HL-60/S4 treated with retinoic acid at 250 ng/mL for 4 days and 3 days (cell line): ENCODE measurements at regions not wholly inside any gene's neighbourhood (a gene's known extent, or its start where the extent isn't known, plus 50 kb on each side); places are given as distances from the start of the nearest gene placed in this dataset.

ENCODE experiments used
- in situ Hi-C: fragments of 300-500 bp; cut with MboI; formaldehyde crosslinking; loops from 2 replicates; pipeline ENCODE4 v1.7.0; 2022; ENCODE audit warnings: low sequenced_read_pairs

DNA sequence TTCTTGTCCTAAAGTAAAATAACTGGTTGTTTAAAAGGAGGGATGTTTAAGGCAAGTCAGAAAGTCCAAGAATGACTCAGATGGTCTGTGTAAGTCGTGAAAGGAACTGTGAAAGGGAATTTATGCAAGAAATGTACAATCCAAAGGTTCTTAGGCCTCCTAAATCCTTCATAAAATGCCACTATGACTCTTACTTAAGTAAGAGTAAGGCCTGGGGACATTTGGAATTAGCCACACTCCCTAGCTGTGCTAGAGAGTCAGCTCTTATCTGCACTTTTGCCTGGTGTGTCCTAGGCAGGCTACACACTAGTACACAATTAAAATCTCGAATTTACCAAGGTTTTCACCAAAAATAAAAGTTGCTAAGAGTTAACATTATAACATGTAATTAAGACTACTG is 686.9 kb downstream of the UQCRFS1 start:
- in situ Hi-C loops: no loop called here

DNA sequence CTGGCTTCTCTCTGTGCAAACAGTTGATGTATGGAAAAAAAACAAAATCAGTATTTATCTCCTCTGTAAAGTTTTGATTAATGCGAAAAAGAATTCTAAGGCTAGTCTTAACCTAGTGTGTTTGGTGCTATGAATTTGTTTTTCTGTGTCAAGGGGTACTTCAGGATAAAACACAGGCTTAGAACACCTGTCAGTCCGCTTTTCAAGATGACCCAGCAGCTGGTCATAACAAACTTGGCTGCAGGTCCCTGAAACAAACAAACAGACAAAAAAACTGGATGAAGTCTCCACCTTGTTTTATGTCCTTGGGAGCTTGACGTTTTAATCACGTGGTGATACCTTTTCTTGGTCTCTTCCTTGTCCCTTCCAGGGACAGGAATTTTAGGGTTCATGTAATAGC is 689.3 kb downstream of the UQCRFS1 start:
- in situ Hi-C loops: no loop called here

DNA sequence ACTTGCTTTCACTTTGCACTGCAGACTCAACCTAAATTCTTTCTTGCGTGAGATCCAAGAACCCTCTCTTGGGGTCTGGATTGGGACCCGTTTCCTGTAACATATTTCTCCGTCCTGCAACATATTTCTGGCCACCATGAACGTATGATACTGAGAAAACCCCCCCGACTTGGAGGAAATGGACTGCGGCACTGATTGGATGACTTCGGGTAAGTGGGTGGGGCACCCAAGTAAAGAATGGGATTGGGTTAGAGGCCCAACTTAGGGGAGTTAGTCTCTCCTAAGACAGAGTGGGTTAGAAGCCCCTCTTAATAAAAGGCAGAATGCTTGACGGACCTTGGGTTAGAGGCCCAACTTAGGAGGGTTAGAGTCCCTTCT is 690.4 kb downstream of the UQCRFS1 start:
- in situ Hi-C loops: no loop called here

DNA sequence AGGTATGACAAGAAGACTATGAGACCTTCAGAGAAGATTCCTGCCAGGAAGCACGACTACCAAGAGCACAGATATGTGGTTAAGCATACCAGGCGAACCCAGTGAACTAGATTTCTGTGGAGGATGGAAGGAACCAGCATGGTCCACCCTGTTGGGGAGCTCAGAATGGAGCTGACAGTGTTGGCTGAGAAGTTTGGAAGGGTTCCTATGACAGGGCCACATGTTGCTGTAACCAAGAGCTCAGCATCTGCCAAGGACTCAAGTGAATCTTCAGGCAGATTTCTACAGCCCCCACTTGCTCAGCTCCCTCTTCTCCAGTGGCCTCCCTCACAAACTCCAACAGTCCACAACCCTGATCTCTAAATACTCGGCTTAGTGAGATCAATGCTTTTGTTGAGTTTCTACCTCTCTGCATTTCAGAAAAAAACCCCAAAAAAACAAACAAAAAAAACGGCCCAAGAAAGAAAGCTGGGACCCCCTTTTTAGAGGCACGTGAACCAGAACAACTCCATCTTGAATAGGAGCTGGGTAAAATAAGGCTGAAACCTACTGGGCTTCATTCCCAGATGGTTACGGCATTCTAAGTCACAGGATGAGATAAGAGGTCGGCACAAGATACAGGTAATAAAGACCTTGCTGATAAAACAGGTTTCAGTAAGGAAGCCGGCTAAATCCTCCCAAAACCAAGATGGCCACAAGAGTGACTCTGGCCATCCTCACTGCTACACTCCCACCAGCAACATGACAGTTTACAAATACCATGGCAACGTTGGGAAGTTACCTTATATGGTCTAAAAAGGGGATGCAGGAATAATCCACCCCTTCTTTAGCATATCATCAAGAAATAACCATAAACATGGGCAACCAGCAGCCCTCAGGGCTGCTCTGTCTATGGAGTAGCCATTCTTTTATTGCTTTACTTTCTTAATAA is 691.1 kb downstream of the UQCRFS1 start:
- in situ Hi-C loops: no loop called here

- in situ Hi-C loops: no loop called here
Measured at GRCh38 chr19:28520998-28521568, 691.9 kb downstream of the UQCRFS1 start.

- in situ Hi-C loops: no loop called here
Measured at GRCh38 chr19:28519952-28520861, 692.7 kb downstream of the UQCRFS1 start.

DNA sequence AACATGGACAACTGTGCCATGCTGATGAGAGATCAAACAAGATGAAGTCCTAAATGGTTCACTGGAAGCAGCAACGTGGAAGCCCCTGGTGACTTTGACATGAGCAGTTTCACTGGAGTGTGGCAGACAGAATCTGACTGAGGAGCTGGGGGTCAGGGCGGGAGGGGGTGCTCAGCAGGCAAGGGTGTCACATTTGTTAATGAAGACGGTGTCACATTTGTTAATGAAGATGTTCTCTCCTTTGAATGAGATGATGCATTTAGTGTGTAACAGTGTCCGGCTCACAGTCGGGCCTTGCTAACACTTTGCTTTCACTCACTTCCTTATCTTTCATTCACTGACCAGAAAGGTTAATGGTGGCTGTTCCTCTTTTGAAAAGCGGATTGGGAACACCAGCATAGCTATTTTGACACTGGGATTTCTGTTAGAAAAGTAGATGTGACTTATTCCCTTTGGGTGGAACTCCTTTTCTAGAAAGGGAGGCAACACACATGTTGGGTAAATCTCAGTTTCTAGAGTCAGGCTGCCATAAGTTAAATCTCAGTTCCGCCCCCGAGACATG is 693.7 kb downstream of the UQCRFS1 start:
- in situ Hi-C loops: no loop called here

GRCh38 chr19:28516415-28516872 is 696.5 kb downstream of the UQCRFS1 start:
- in situ Hi-C loops: no loop called here

DNA sequence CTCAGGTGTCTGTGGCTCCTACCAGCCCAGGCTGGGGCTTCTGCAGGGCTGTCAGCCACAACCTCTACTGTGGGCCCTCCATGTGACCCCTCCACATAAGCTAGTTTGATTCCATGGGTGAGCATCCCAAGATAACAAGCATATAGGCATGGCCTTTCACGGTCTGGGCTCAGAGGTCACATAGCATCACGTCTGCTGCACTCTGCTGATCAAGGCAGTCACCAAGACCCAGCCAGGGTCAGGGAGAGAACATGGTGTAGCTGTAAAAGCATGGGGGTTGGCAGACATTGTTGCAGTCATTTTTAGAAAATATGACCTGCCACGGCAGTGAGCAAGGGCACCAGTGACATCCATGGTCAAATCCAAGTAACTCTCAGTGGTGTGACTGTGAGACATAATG is 698.8 kb downstream of the UQCRFS1 start:
- in situ Hi-C loops: no loop called here

DNA sequence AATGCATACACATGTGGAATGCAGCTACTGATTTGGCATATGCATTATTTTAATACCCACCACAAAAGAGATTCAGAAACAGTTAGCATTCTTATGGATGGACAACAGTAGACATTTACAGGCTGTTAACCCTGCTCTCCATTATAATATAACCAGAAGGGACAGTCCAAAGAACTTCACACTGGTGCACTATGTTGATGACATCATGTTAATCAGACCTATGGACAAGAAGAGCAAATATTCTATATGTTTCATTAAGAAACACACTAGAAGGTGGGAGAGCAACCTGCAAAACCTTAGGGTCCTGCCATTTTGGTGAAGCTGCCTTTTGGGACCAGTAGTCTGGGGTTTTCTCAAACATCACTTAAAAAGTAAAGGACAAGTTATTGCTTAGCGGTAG is 701.3 kb downstream of the UQCRFS1 start:
- in situ Hi-C loops: no loop called here

GRCh38 chr19:28509079-28509895 is 703.7 kb downstream of the UQCRFS1 start:
- in situ Hi-C loops: no loop called here

DNA sequence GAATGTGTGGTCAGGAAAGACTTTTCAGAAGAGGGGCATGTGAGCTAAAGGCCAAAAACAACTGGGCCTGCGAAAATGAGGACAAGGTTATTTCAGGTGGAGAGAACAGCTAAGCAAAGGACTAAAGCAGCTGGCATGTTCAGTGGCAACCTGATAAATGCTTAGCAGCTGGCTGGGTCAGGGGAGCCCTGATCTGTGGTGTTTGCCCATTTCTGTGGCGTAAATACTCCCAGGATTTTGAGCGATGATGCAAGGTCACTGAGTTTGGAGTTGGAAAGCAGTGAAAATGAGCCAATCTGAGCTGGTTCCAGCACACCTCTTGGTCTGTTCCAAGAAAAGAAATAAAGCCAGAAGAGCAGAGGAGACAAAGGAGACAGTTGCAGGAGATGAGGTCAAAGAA is 704.3 kb downstream of the UQCRFS1 start:
- in situ Hi-C loops: no loop called here

DNA sequence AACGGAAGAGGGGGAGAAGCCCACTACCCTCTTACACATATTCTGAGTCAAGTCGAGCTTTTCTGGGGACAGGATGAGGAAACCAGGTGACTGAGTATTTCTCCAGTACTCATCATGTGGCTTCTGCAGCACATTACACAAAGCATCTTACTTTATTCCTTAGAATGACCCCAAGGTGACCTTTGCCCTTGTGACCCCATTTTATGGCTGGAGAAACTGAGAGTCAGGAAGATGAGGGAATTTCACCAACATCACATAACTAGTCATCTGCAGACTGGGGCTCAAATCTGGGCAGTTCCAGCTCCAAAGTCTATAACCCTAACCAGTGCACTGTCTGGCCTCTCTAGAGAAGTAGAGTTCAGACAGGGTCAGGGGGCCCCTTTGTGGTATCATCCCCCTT is 707.0 kb downstream of the UQCRFS1 start:
- in situ Hi-C loops: no loop called here

DNA sequence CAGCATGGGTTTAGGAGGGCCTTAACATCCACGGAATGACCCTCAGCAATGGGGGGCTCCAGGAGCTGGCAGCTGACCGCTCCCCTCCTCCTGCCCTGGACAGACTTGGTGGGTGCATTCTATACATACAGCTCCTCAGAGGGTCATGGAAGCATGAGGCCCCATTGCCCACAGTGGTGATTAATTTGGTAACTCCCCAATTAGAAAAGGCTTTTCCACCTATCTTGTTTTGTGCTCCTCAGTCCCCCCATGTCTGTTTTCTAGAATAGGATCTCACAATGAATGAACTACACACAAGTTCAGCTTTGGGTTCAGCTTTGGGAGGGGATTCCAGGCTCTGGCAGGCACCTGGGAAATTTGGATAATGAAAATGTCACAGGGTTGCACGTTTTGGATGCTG is 707.8 kb downstream of the UQCRFS1 start:
- in situ Hi-C loops: no loop called here

- in situ Hi-C loops: no loop called here
Measured at GRCh38 chr19:28504727-28505126, 708.2 kb downstream of the UQCRFS1 start.

DNA sequence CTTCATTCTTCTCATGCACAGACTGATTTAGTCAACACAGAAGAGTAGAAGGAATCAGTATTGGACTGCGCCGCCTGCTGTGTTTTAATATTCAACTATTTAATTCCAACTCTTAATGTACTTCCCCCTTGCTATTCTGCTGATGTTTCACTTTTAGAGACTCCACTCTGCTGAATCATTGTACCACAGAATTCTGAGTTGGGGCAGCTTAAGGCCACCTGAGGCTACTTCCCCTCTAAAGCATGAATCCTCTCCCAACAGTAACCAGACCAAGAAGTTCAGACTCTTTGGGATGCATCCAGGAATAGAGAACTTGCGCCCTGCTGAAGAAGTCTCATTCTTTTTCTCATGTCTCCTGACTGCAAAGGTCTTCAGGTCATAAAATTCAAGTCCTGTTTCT is 708.8 kb downstream of the UQCRFS1 start:
- in situ Hi-C loops: no loop called here

DNA sequence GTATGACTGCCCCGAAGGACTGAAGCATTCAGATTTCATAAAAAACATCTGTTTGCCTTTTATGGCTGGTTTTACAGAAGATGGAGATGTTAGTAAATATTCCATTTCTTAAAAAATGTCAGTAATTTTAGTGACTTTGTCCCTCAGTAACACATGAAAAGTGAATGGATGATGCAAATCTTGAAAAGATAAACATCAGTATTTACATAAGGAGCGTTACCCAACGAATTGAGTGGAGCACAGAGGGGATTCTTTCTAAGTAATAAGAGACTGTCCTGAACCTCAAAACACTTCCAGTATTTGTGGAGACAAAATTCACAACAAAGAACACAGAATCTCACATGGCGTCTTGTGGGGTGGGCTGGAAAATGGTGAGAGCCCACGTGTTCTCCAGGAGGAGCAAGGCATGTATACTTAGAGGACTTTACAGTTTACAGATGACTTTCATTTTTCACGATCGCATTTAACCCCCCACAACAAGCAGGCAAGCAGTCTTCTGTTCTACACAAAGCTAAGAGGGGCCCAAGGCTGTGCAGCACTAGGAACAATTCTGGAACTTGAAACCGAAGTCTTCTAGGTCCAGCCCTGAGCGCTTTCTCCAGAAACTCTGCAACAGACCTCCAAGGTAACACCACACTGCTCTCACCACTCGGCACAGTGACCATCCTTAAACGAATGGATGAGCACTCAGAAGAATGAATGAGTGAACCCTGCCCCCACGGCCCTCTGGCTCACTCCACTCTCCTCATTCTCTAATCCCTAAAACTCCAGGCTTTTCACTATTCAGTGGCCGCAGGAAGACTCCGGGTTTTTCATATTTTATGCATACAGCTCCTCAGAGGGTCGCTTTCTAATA is 709.8 kb downstream of the UQCRFS1 start:
- in situ Hi-C loops: no loop called here

DNA sequence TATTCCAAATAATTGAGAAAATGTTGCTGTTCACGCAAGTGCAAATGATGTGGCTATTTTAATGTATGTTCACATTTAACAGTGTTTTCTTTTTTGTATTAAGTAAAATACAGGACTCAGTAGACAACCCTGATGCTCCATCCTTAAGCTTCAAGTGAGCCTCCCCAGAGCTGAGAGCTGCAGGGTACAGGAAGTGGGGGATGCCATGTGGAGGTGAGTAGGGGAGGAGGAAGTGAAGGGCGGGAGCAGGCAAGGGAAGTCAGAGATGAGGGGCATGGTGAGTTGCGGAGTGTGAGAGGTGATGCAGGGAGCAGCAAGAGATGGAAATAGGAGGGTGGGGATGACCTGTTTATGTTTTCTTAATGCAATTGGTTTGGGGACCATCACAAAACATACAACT is 711.0 kb downstream of the UQCRFS1 start:
- in situ Hi-C loops: no loop called here

- in situ Hi-C loops: no loop called here
Measured at GRCh38 chr19:28500982-28501630, 711.8 kb downstream of the UQCRFS1 start.
